PC-3 (cell line): ENCODE measurements at regions not wholly inside any gene's neighbourhood (a gene's known extent, or its start where the extent isn't known, plus 50 kb on each side); places are given as distances from the start of the nearest gene placed in this dataset.

Experiments
- ATAC-seq: fragments of 200-7000 bp; cut with Tn5 transposase; 2 replicates; pipeline ENCODE4 v1.9.1; 2020; ENCODE audit warnings: mild to moderate bottlenecking, moderate library complexity
- BruUV-seq: library from RNA; stranded (reverse); fragments of 400-500 nt; replicated peaks from 2 replicates; lab custom pipeline; 2021; lab: Mats Ljungman, UMichigan
- CTCF ChIA-PET: fragments of 300-600 bp; sonication (Branson Sonifier 250); formaldehyde crosslinking; loops from one replicate; lab custom pipeline; 2022; ENCODE audit warnings: antibody characterized with exemption; lab: Charles Lee
- POLR2A ChIA-PET: fragments of 300-600 bp; sonication (Branson Sonifier 250); formaldehyde crosslinking; loops from one replicate; lab custom pipeline; 2022; ENCODE audit warnings: antibody characterized with exemption; ENCODE audit not compliant: unreplicated experiment; lab: Charles Lee
- DNase-seq: peaks from one replicate; pipeline ENCODE4 v3.0.0-alpha.2; 2015
- H2AFZ ChIP-seq: fragments of 300-600 bp; sonication (generic); 2 replicates; pipeline ENCODE4 v1.6.0; 2016; ENCODE audit warnings: antibody characterized with exemption, low read length
- H3F3A ChIP-seq: fragments of 300-600 bp; sonication (generic); one replicate; pipeline ENCODE4 v1.6.0; 2017; ENCODE audit warnings: antibody characterized with exemption, low read length, control low read depth, mild to moderate bottlenecking; ENCODE audit not compliant: unreplicated experiment
- H3K27ac ChIP-seq: fragments of 300-600 bp; sonication (generic); 2 replicates; pipeline ENCODE4 v1.5.1; 2016; ENCODE audit warnings: mild to moderate bottlenecking, low read length
- H3K27me3 ChIP-seq: fragments of 300-600 bp; sonication (generic); 2 replicates; pipeline ENCODE4 v1.6.1; 2016; ENCODE audit warnings: low read length, mixed read lengths
- H3K36me3 ChIP-seq: fragments of 300-600 bp; sonication (generic); 2 replicates; pipeline ENCODE4 v1.6.1; 2016; ENCODE audit warnings: low read depth, mixed run types, low read length, mixed read lengths
- H3K4me1 ChIP-seq: fragments of 300-600 bp; sonication (generic); 2 replicates; pipeline ENCODE4 v1.5.1; 2016; ENCODE audit warnings: low read length; ENCODE audit not compliant: insufficient read depth
- H3K4me2 ChIP-seq: fragments of 300-600 bp; sonication (generic); 2 replicates; pipeline ENCODE4 v1.6.0; 2016; ENCODE audit warnings: low read length
- H3K4me3 ChIP-seq: fragments of 300-600 bp; sonication (generic); 2 replicates; pipeline ENCODE4 v1.5.1; 2016; ENCODE audit warnings: mild to moderate bottlenecking, low read length, mixed read lengths
- H3K79me2 ChIP-seq: fragments of 300-600 bp; sonication (generic); 2 replicates; pipeline ENCODE4 v1.6.1; 2017; ENCODE audit warnings: low read length, mixed read lengths
- H3K9ac ChIP-seq: fragments of 300-600 bp; sonication (generic); 2 replicates; pipeline ENCODE4 v1.6.0; 2016; ENCODE audit warnings: mild to moderate bottlenecking, low read length
- H3K9me2 ChIP-seq: fragments of 300-600 bp; sonication (generic); replicated peaks from 2 replicates; pipeline ENCODE4 v1.6.1; 2016; ENCODE audit warnings: mixed run types, low read length, mixed read lengths
- H3K9me3 ChIP-seq: fragments of 300-600 bp; sonication (generic); 2 replicates; pipeline ENCODE4 v1.6.1; 2016; ENCODE audit warnings: low read length, mixed read lengths
- H4K20me1 ChIP-seq: fragments of 300-600 bp; sonication (generic); 2 replicates; pipeline ENCODE4 v1.6.1; 2016; ENCODE audit warnings: low read length, mixed read lengths
- EZH2 ChIP-seq: fragments of 300-600 bp; sonication (generic); IDR thresholded peaks from one replicate; pipeline ENCODE4 v1.6.1; 2017; ENCODE audit warnings: antibody characterized with exemption, mild to moderate bottlenecking, low read length; ENCODE audit not compliant: unreplicated experiment
- EZH2phosphoT487 ChIP-seq: fragments of 300-600 bp; sonication (generic); IDR thresholded peaks from 2 replicates; pipeline ENCODE4 v1.6.1; 2018; ENCODE audit warnings: mild to moderate bottlenecking, antibody characterized with exemption, low read length, borderline replicate concordance
- intact Hi-C: fragments of 100-400 bp; cut with micrococcal nuclease; formaldehyde crosslinking; loops from 2 replicates; pipeline ENCODE4 v1.9.0; 2023
- TF ChIP-seq, protein P1 (sequence below): fragments of 300-600 bp; sonication (generic); conservative IDR thresholded peaks from 2 replicates; pipeline ENCODE4 v1.5.1; 2017; ENCODE audit warnings: antibody characterized with exemption, low read depth, mild to moderate bottlenecking, low read length

DNA sequence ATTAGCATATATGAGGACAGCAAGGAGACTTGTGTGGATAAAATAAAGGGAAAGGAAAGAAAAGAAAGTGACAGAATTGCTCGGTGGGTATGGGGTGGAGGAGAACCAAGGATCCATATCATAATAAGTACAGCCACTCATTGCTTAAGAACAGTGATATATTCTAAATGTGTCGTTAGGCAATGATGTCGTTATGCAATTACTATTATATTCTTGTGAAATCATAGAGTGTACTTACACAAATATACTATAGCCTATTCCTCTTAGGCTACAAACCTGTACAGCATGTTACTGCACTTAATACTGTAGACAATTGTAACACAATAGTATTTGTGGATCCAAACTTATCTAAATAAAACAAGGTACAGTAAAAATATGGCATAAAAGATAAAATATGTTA lies 271.1 kb downstream of the CCER1 start:
- CTCF ChIA-PET = interaction anchor here (0.7 kb wide), 1 partner anchor 391 kb away, joined by 4 read pairs; no protein-coding TSS in a partner anchor
- no peaks in the 10 kb centered on the region for H3K36me3 ChIP-seq
- H4K20me1 ChIP-seq = no peaks in the 10 kb centered on the region
- TF ChIP-seq EZH2 (no peak), EZH2phosphoT487 (no peak)
- TF ChIP-seq, protein P1, sequence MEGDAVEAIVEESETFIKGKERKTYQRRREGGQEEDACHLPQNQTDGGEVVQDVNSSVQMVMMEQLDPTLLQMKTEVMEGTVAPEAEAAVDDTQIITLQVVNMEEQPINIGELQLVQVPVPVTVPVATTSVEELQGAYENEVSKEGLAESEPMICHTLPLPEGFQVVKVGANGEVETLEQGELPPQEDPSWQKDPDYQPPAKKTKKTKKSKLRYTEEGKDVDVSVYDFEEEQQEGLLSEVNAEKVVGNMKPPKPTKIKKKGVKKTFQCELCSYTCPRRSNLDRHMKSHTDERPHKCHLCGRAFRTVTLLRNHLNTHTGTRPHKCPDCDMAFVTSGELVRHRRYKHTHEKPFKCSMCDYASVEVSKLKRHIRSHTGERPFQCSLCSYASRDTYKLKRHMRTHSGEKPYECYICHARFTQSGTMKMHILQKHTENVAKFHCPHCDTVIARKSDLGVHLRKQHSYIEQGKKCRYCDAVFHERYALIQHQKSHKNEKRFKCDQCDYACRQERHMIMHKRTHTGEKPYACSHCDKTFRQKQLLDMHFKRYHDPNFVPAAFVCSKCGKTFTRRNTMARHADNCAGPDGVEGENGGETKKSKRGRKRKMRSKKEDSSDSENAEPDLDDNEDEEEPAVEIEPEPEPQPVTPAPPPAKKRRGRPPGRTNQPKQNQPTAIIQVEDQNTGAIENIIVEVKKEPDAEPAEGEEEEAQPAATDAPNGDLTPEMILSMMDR = no peak
- BruUV-seq = no TSS peak
- H3K9me2 ChIP-seq = no peaks in the 10 kb centered on the region
- no peaks in the 10 kb centered on the region for H3K27me3 ChIP-seq
- H3K27ac ChIP-seq = no peak overlapping the region
- H2AFZ ChIP-seq = no peak overlapping the region
- H3F3A ChIP-seq = no peaks in the 10 kb centered on the region
- H3K4me3 ChIP-seq = no peak overlapping the region
- no peaks in the 10 kb centered on the region for H3K4me1 ChIP-seq
- DNase-seq (no peak), ATAC-seq (no peak)
- no peaks in the 10 kb centered on the region for H3K9me3 ChIP-seq
- intact Hi-C loops = no loop called here
- POLR2A ChIA-PET = no interaction called here
- H3K9ac ChIP-seq = no peak overlapping the region
- H3K79me2 ChIP-seq = no peaks in the 10 kb centered on the region
- H3K4me2 ChIP-seq = no peak overlapping the region

DNA sequence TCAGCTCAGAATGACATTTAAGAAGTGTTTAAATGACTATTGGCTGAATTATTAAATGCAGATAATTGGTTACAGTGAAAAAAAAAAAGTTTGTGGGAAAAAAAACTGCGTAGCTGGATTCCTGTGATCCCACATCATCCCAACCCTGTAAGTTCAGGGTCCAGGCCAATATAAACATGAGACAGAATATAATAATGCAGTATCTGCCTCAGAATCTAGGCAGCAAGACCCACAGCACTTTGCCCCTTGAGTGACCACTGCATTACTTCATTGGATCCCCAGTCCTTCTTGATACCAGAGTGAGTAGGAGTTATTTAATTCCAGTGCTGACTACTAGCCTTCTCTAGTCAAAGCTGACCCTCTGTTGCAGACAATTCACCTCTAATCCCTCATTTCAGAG lies 272.6 kb downstream of the CCER1 start:
- H3F3A ChIP-seq = no peaks in the 10 kb centered on the region
- H3K4me1 ChIP-seq = no peaks in the 10 kb centered on the region
- no TSS peak for BruUV-seq
- no peaks in the 10 kb centered on the region for H4K20me1 ChIP-seq
- H3K36me3 ChIP-seq = no peaks in the 10 kb centered on the region
- H3K4me3 ChIP-seq = no peak overlapping the region
- TF ChIP-seq EZH2phosphoT487 = no peak
- TF ChIP-seq EZH2 = no peak
- TF ChIP-seq, protein P1 = no peak
- no peak for DNase-seq
- no peak overlapping the region for H3K27ac ChIP-seq
- CTCF ChIA-PET = no interaction called here
- no peak overlapping the region for H3K9ac ChIP-seq
- ATAC-seq = no peak
- H3K27me3 ChIP-seq = no peaks in the 10 kb centered on the region
- intact Hi-C loops = no loop called here
- H3K79me2 ChIP-seq = no peaks in the 10 kb centered on the region
- no peak overlapping the region for H3K4me2 ChIP-seq
- no peaks in the 10 kb centered on the region for H3K9me2 ChIP-seq
- POLR2A ChIA-PET = no interaction called here
- H2AFZ ChIP-seq = no peak overlapping the region
- H3K9me3 ChIP-seq = no peaks in the 10 kb centered on the region

DNA sequence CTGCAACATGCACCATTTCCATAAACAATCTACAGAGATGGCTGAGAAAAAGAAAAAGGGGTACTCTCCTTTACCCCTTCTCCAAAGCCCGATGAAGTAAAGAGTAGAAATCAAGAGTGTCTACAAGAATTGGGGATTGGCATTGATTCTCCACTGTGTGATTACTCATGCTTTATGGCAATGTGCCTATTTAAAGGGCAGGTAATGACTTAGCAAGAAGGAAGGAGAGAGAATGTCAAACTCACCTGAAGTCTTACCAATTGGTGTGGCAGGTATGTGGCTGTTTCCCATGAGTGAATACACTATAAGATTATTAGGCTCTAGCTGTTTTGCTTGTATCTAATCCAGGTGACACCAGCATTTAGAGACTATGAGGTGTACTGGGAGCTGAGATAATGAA lies 275.3 kb downstream of the CCER1 start:
- intact Hi-C loops = no loop called here
- CTCF ChIA-PET = no interaction called here
- no peak overlapping the region for H2AFZ ChIP-seq

More for the DNA sequence above, 275.3 kb downstream of the CCER1 start:
- Histone ChIP-seq H4K20me1 (no peaks in the 10 kb centered on the region), H3K79me2 (no peaks in the 10 kb centered on the region), H3K9ac (no peak overlapping the region), H3K27ac (no peak overlapping the region), H3K4me2 (no peak overlapping the region), H3K36me3 (no peaks in the 10 kb centered on the region), H3K27me3 (no peaks in the 10 kb centered on the region), H3K9me2 (no peaks in the 10 kb centered on the region), H3K4me1 (no peaks in the 10 kb centered on the region), H3K9me3 (no peaks in the 10 kb centered on the region), H3K4me3 (no peak overlapping the region), H3F3A (no peaks in the 10 kb centered on the region)
- TF ChIP-seq EZH2 (no peak), EZH2phosphoT487 (no peak)
- TF ChIP-seq, protein P1 = no peak
- no peak for ATAC-seq
- POLR2A ChIA-PET = no interaction called here
- BruUV-seq = no TSS peak
- peak; percentile 81 for DNase-seq
